SK-N-MC (cell line): ENCODE measurements at regions not wholly inside any gene's neighbourhood (a gene's known extent, or its start where the extent isn't known, plus 50 kb on each side); places are given as distances from the start of the nearest gene placed in this dataset.

ENCODE experiments used
- EZH2 ChIP-seq: fragments of 200-600 bp; sonication (generic); IDR thresholded peaks from one replicate; pipeline ENCODE4 v1.6.1; 2017; ENCODE audit warnings: antibody characterized with exemption
- POLR2AphosphoS5 ChIP-seq: IDR thresholded peaks from 2 replicates; pipeline ENCODE4 v1.6.1; 2012; ENCODE audit warnings: mild to moderate bottlenecking, low read depth, low read length, borderline replicate concordance

- TF ChIP-seq EZH2: no peak
- TF ChIP-seq POLR2AphosphoS5: no peak
Observed at GRCh38 chr13:75120085-75120484, 361.9 kb downstream of the TBC1D4 start.
